ENCODE measurements at regions not wholly inside any gene's neighbourhood (a gene's known extent, or its start where the extent isn't known, plus 50 kb on each side); places are given as distances from the start of the nearest gene placed in this dataset.

DNA sequence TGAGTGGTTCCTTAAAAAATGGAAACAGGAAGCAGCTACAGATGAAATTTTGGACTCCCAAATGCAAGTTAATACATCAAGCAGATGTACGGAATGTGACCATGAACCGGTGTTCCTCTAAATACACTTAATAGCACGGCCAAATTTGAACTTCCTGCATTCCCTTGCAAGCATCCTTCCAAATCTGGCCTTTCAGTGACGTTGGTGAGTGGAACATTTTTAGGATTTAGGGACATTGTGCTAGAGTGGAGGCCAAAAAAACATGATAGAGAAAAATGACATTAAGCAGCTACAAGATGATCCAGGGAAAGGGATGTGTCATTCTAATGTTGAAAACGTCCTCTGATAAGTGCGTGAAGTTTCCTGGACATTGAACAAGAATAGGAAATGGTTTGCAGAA lies 62.1 kb downstream of the CTAGE1 start:
- TF ChIP-seq, protein P1, sequence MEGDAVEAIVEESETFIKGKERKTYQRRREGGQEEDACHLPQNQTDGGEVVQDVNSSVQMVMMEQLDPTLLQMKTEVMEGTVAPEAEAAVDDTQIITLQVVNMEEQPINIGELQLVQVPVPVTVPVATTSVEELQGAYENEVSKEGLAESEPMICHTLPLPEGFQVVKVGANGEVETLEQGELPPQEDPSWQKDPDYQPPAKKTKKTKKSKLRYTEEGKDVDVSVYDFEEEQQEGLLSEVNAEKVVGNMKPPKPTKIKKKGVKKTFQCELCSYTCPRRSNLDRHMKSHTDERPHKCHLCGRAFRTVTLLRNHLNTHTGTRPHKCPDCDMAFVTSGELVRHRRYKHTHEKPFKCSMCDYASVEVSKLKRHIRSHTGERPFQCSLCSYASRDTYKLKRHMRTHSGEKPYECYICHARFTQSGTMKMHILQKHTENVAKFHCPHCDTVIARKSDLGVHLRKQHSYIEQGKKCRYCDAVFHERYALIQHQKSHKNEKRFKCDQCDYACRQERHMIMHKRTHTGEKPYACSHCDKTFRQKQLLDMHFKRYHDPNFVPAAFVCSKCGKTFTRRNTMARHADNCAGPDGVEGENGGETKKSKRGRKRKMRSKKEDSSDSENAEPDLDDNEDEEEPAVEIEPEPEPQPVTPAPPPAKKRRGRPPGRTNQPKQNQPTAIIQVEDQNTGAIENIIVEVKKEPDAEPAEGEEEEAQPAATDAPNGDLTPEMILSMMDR (conservative IDR thresholded peaks at IDR 0.05), result no peak
- TF ChIP-seq EZH2 (IDR thresholded peaks at IDR 0.05; ENCODE audit: low read depth), result no peak
- Histone ChIP-seq H3K27me3 (ENCODE audit: insufficient read depth, low read depth) (no peaks in the 10 kb centered on the region), H3K9me2 (ENCODE audit: insufficient read depth) (no peaks in the 10 kb centered on the region), H4K20me1 (ENCODE audit: insufficient read depth) (no peaks in the 10 kb centered on the region), H3K4me1 (replicated peaks; ENCODE audit: insufficient read depth) (no peaks in the 10 kb centered on the region), H3K79me2 (ENCODE audit: low read depth) (no peaks in the 10 kb centered on the region), H2AFZ (no peak overlapping the region), H3K4me2 (no peak overlapping the region), H3K9me3 (ENCODE audit: insufficient read depth, low read depth) (no peaks in the 10 kb centered on the region), H3F3A (ENCODE audit: insufficient read depth, low read depth) (no peaks in the 10 kb centered on the region), H3K36me3 (ENCODE audit: low read depth) (no peaks in the 10 kb centered on the region), H3K4me3 (no peak overlapping the region), H3K27ac (no peak overlapping the region)
- no peak for DNase-seq
- no TSS peak for BruUV-seq (replicated peaks)
- intact Hi-C loops (cut with micrococcal nuclease; ENCODE audit: unreplicated experiment), result no loop called here
- CTCF ChIA-PET, result no interaction called here
- POLR2A ChIA-PET (ENCODE audit: unreplicated experiment), result no interaction called here

DNA sequence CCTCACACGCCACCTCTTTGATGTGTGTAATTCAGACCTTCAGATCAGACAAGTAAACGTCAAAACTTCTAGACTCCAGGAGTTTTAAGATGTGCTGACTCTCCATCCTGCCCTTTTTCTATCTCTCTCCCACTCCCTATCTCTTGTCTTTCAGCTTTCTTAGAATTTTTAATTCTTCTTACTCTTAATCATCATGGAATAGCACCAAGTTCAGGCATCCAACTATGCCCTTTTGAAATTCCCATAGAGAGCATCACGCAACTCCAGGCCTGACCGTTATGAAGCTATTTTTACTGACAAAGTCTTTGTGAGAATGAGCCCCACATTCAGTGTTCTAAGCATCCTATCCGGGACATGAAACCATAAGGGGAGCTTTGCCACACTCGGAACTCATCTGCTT lies 62.6 kb downstream of the CTAGE1 start:
- CTCF ChIA-PET, result no interaction called here
- POLR2A ChIA-PET (ENCODE audit: unreplicated experiment), result no interaction called here

DNA sequence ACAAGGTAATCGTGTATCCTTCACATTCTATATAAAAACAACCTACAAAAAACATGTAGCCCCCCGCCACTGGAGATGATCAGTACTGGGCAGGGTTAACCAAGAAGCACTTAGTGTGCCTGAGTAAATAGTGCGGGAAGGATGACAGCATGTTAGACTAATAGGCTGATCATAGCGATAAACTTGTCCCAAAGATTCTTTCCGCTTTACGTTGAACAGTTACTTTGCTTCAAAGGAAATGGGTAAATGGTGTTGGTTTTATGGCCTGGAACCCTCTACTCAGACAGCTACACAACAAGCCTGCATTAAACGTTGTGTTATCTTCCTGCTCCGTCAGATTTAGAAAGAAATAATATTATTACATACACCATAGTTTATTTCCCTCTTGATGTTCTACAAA lies 67.7 kb downstream of the CTAGE1 start:
- Histone ChIP-seq H3K27me3 (ENCODE audit: insufficient read depth, low read depth) (no peaks in the 10 kb centered on the region), H2AFZ (no peak overlapping the region), H3K36me3 (ENCODE audit: low read depth) (no peaks in the 10 kb centered on the region), H3K9me3 (ENCODE audit: insufficient read depth, low read depth) (no peaks in the 10 kb centered on the region), H4K20me1 (ENCODE audit: insufficient read depth) (no peaks in the 10 kb centered on the region), H3K9me2 (ENCODE audit: insufficient read depth) (no peaks in the 10 kb centered on the region), H3K27ac (no peak overlapping the region), H3K4me3 (no peak overlapping the region), H3K79me2 (ENCODE audit: low read depth) (peaks cover 11% of the 10 kb centered on the region; the same call in 1 of the 2 replicates), H3K4me1 (replicated peaks; ENCODE audit: insufficient read depth) (peaks cover 36% of the 10 kb centered on the region), H3F3A (ENCODE audit: insufficient read depth, low read depth) (peaks cover 7% of the 10 kb centered on the region; the same call in 1 of the 2 replicates), H3K4me2 (no peak overlapping the region)
- DNase-seq, result no peak
- ChIA-PET CTCF (no interaction called here), POLR2A (ENCODE audit: unreplicated experiment) (no interaction called here)
- intact Hi-C loops (cut with micrococcal nuclease; ENCODE audit: unreplicated experiment), result loop anchor here (2.0 to 10.0 kb wide), 6 partner anchors 68 to 358 kb away; no protein-coding TSS in a partner anchor
- TF ChIP-seq, protein P1 (conservative IDR thresholded peaks at IDR 0.05), result no peak
- no peak for TF ChIP-seq EZH2 (IDR thresholded peaks at IDR 0.05; ENCODE audit: low read depth)
- no TSS peak for BruUV-seq (replicated peaks)

More for the DNA sequence above, 62.6 kb downstream of the CTAGE1 start:
- BruUV-seq (replicated peaks), result no TSS peak
- Histone ChIP-seq H3K4me2 (no peak overlapping the region), H3K4me3 (no peak overlapping the region), H2AFZ (no peak overlapping the region), H3K27ac (no peak overlapping the region), H3K9me3 (ENCODE audit: insufficient read depth, low read depth) (no peaks in the 10 kb centered on the region), H4K20me1 (ENCODE audit: insufficient read depth) (no peaks in the 10 kb centered on the region), H3K9me2 (ENCODE audit: insufficient read depth) (no peaks in the 10 kb centered on the region), H3F3A (ENCODE audit: insufficient read depth, low read depth) (no peaks in the 10 kb centered on the region), H3K4me1 (replicated peaks; ENCODE audit: insufficient read depth) (no peaks in the 10 kb centered on the region), H3K36me3 (ENCODE audit: low read depth) (no peaks in the 10 kb centered on the region), H3K79me2 (ENCODE audit: low read depth) (no peaks in the 10 kb centered on the region), H3K27me3 (ENCODE audit: insufficient read depth, low read depth) (no peaks in the 10 kb centered on the region)
- no peak for DNase-seq
- intact Hi-C loops (cut with micrococcal nuclease; ENCODE audit: unreplicated experiment), result no loop called here
- no peak for TF ChIP-seq EZH2 (IDR thresholded peaks at IDR 0.05; ENCODE audit: low read depth)
- TF ChIP-seq, protein P1 (conservative IDR thresholded peaks at IDR 0.05), result no peak
